C4-2B (cell line): ENCODE measurements at regions not wholly inside any gene's neighbourhood (a gene's known extent, or its start where the extent isn't known, plus 50 kb on each side); places are given as distances from the start of the nearest gene placed in this dataset.

ENCODE experiments used
- ZFX ChIP-seq: fragments of 450-650 bp; IDR thresholded peaks from 2 replicates; pipeline ENCODE4 v1.6.1; 2017
- TF ChIP-seq, protein P1 (sequence below): fragments of 450-650 bp; conservative IDR thresholded peaks from 2 replicates; pipeline ENCODE4 v1.5.1; 2017; ENCODE audit warnings: mild to moderate bottlenecking

GRCh38 chr3:148319960-148320359 is 377.7 kb upstream of the AGTR1 start:
- TF ChIP-seq, protein P1, sequence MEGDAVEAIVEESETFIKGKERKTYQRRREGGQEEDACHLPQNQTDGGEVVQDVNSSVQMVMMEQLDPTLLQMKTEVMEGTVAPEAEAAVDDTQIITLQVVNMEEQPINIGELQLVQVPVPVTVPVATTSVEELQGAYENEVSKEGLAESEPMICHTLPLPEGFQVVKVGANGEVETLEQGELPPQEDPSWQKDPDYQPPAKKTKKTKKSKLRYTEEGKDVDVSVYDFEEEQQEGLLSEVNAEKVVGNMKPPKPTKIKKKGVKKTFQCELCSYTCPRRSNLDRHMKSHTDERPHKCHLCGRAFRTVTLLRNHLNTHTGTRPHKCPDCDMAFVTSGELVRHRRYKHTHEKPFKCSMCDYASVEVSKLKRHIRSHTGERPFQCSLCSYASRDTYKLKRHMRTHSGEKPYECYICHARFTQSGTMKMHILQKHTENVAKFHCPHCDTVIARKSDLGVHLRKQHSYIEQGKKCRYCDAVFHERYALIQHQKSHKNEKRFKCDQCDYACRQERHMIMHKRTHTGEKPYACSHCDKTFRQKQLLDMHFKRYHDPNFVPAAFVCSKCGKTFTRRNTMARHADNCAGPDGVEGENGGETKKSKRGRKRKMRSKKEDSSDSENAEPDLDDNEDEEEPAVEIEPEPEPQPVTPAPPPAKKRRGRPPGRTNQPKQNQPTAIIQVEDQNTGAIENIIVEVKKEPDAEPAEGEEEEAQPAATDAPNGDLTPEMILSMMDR = no peak
- no peak for TF ChIP-seq ZFX
